AG08395 (cell line): ENCODE measurements at regions not wholly inside any gene's neighbourhood (a gene's known extent, or its start where the extent isn't known, plus 50 kb on each side); places are given as distances from the start of the nearest gene placed in this dataset.

ENCODE experiments used
- DNase-seq: peaks from one replicate; pipeline ENCODE4 v3.0.0; 2012; ENCODE audit warnings: mixed read lengths, low spot score

DNA sequence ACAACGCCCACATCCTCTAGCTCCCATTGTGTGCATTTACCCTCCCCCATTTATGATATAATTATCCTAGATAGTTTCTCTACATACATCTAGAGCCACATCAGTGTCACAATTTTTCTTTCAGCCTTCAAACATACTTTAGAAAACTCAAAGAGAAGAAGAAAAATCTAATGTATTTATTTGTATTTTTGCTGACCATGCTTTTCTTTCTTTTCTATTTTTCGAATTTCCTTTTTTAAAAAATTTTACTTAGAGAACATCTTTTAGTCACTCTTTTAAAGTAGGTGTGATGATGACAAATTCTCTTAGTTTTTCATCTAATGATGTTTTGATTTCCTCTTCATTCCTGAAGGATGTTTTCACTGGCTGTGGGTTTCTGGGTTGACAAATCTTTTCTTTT lies 117.0 kb upstream of the CHL1 start:
- DNase-seq, result no peak

DNA sequence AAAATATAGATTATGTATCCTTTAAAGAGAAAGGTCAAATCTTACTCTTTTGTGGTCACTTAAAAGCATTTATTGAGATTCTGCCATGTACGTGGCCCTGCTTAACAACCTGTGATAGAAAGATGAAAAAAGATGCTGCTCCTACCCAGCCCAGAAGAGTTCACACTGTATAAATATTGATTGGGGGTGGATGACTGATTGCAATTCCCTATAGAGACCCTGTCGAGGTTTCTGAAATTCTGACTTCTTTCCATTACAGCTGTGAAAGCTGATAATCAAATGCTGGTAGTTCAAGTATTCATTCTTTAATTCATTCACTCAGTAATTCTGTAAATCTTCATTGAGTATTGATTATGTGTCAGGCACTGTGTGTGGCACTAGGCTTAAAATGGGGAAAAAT lies 114.1 kb upstream of the CHL1 start:
- DNase-seq, result no peak

DNA sequence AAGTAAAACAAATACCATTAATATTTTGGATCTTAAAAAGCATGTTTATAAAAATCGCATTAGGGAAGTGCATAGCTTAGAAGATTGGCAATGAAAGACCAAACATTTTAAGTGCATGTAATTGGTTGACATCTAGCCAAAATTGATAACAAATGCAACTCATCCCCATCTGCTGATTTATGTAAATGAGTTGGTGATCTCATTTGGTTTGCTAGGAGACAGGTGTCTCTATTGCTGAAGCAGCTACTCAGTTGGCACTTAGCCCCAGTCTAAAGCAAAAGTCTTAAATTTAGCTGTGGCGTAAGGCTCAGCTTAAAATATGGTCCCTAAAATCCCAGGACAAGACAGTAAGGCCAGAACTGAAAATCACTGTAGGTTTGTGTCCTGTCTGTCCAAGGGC lies 113.5 kb upstream of the CHL1 start:
- no peak for DNase-seq

DNA sequence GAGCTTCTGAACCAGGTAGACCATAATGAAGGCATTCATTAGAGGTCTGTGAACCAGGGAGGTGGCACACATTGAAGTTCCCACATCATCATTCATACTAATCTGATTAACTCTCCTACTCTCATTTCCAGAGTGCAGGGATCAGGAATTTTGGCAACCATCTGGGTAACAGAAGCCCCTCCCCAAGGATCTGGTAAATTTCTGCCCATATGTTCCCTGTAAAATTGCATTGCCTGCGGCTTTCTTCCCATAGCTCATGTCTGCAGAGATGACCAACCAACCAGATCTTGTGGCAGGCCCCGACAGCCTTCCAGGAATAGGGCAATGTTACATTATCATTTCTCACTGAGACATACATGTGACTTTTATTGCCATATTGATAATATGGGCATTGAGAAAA lies 111.4 kb upstream of the CHL1 start:
- no peak for DNase-seq

DNA sequence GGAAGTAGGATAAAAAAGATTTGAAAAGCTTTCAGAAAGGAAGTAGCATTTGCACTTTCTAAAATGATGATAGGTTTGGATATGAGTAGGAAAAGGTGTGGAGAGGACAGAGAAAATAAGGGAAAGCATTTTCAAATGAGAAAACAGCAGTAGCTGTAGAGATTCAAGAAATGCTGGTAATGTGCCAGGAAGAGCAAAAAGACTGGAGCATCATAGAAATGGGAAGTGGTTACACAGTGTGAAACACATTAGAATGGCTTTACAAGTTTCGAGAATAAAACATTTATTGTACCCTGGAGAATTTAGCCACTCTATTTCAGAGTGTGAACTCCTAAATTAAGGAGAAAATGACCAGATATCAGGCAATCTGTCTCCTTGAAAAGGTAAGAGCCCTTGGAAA lies 108.3 kb upstream of the CHL1 start:
- DNase-seq, result no peak

DNA sequence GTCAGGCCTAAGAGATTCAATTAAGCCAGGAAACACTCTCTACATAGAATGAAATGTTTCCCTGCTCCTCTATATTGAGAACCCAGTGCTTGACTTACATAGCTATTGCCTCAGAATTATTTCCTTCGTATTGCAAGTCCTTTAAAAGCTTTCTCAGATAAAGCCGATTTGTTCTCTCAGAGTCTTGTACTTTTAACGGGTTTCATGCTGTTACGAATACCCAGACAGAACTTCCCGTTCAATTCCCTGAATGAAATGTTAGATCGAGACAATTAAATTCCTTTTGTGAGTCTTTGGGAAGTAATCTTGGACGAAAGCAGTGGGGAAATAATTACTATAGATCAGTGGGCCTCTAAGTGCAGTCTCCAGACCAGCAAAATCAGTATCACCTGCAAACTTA lies 102.8 kb upstream of the CHL1 start:
- DNase-seq, result no peak

DNA sequence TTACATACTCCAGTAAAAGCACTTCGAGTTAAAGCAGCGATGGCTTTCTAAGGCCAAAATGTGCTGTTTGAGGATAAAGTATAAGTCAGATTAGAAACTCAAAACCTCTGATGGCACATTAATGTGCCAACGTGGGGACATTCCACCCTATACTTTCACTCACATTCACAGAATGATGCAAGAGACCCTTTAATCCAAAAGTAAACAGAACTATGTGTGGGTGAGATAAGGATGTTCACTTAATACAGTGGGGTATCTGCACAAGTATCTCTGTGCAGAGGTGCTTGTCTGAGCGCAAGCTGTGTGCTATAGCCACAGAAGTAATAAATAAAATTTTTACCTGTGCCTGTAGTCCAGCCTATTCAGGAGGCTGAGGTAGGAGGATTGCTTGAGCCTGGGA lies 100.3 kb upstream of the CHL1 start:
- DNase-seq, result no peak

DNA sequence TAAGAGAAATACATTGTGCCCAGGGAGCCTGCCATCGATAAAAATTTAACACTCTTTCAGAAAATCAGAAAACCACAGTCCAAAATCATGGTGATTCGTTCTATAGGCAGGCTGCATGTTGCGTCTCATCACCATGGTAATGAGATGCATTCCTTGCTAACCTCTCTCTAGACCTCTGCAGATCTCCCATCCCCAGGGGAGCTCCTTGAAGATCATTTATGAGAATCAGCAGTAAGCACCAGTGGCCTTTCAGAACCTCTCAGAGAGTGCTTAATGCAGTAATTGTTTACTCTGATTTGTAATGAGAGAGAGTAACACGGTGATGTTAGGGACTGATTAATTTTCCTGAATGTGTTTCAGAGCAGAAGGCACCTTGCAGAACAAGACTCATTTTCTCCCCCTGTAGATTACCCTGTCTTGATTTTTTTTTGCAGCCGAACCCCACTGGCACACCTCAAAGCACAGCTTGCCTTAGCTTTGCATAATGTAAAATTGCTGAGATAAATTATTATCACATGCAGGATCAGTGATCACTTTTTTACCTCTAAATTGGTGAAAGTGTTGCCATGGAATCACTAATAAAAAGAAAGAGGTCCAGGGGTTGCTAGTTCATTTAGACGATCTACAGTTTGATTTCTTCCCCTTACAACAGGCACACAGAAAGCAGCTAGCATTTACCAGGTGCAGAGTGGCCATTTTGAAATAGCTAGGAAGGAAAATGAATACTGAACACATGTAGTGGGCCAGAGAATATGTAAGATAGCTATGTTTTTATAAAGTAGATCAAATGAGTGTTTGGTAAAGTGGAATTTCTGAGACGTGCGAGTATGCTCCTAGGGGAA lies 98.9 kb upstream of the CHL1 start:
- no peak for DNase-seq

DNA sequence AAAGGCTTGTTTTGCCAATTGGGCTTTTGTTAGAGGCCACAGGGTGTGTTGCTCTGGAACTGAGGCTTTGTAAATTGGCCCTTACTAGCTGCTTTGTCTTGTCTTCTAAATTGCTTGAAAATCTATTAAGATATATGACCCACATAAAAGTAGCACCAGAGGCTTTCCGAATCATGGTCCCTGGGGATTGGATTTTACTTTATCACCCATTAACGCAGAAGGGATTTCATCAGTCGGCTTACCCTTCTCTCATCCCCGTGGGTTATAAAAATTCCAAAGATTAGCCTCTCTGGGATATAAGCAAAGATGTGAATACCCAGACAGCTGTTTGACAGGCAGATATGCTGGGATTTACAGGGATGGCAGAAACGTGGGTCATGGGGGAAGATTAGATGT lies 98.3 kb upstream of the CHL1 start:
- DNase-seq, result no peak

DNA sequence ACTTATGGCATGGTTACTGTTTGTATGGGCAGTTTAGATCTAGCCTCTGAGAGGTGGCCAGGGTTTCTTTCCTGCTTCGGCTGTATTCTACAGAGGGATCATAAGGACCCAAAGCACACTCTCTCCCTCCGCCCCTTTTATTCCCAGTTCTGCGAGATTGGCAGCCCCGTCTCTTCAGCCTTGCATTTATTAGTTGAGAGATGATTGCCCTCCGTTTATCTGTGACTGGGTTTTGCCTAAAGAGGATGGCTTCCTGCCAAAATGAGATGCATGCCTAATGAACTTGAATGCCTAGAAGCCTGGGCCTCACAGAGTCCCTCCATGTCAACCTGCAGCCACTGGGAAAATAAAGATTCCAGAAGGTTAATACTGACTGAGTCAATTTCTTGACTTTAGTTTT lies 97.1 kb upstream of the CHL1 start:
- DNase-seq, result no peak

DNA sequence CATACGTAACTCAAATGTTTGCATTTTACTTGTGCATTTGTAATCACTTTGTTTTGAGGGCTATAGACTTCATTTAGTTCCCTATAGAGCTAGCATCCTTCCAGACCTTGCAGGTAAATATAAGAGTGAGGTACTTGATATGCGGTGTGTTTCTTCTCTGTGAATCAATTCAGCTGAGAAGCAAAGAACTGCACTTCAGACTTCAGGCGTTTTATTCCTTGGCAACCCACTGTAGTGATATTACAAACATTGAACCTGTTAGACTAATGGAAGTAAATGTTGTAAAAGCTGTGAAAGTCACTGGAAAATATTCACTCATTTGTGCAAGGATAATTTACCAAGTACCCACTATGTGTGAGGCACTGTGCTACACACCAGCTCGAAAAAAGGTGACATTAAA lies 94.1 kb upstream of the CHL1 start:
- no peak for DNase-seq

DNA sequence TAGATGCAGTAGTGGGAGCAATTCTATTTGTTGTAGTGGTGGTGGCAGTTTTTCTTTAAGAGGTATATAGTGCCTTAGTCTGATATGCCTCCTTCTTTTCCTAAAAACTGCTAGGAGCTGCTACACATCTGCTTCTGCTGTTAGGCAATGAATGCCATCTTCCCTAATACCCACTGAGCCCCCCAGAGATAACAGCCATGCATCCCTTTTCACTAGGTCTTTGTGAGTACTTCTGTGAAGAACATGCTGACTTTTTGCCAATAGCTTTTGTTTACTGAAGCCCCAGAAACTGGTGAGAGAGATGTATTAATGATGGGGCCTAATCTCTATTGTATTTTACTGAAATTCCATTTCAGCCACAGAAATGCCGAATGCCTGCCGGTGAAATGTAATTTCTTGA lies 92.6 kb upstream of the CHL1 start:
- DNase-seq, result no peak

DNA sequence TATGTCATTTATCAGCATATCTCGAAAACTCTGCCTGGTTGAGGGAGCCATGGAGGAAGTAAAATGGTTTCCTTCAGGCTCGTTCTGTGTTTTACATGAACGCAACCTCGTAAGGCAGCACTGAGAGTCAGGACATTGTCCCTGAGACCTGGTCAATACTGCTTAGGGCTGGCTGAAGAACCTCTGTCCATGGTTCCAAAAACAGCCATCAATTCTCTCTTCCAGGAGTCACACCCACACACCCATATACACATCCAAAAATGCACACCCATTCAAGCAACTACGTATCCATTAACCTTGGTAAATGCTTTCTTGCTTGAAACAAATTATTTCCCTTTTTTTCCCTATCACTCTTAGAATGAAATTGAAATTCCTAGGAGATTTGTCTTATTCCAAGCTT lies 91.0 kb upstream of the CHL1 start:
- DNase-seq, result no peak

DNA sequence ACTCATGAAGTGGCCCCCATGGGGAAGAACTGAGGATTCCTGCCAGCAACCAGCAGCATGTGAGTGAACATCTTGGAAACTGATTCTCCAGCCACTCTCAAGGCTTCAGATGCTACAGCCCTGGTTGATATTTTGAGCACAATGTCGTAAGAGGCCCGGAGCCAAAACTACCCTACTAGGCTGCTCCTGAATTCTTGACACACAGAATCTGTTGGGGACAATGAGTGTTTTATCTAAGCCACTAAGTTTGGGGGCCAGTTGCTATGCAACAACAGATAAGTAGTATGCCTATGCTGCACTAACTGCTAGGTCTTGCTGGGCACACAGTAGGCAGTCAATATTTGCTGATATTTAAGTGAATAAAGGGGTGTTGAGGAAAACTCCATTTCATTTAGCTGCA lies 89.9 kb upstream of the CHL1 start:
- no peak for DNase-seq

DNA sequence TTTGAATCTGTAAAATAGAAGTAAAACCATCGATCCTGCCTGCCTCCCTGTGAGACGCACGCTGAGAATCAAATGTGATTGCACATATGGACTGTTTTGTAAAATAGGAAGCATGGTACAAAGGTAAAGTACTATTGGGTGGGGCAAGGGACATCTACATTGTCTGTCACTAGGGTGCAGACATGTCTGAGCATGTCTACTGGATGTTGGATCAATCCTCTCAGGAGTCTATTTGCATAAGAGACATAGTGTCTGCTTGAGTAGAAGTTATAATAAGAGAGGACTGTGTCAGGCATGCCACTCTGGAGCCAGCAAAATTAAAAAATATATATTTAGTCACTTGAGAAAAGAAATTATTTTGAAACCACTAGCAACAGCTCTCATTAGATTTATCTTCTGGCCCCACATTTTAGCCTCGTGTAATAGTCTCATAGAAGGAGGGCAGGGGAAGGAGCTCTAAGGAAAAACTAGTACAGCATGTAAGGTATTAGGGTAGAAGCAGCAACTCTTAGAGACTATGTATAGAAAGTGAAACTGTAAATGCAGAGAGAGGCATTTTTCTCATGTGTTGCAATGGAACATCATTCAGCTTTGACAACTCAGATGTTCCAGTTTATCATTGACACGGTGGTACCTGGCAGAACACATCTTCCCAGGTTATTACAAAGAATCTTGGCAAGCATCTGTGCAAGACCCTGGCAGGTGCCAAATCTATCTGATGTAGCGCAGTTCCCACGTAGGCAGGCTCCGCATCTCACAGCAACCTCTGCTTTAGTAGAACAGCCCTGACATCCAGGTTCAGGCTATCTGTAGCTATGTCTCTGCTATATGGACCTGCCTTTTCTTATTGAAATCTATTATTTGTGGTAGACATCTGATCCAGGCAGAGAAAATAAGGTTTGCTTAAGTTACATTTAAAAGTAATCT lies 85.2 kb upstream of the CHL1 start:
- DNase-seq, result no peak

DNA sequence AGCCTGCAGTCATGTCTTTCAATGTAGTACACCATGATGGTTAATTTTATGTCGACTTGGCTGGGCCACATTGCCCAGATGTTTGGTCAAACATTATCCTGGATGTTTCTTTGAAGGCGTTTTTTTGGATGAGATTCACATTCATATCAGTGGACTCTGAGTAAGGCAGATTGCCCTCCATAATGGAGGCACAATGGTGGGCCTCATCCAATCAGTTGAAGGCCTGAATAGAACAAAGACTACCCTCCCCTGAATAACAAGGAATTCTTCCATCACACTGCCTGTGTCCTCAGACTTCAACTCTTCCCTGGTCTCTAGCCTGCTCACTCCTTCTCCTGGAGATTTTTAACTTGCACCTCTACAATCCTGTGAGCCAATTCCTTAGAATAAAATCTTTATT lies 83.8 kb upstream of the CHL1 start:
- DNase-seq, result no peak

DNA sequence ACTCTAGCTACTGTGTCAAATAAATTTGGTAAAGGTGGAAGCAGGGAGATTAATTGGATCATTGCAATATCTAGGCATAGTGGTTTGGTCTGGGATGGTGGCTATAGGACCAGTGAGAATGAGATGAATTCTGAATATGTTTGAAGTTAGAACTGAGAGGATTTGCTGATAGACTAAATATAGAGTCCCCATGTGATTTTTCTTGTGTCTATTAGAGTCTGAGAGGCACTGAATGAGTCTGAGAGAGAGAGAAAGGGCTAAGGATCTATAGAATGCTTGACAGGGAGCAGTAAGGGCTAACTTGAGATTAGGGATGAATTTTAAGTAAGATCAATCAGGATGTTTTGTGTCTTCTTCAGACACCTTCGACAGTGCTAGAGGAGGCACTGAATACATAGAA lies 77.9 kb upstream of the CHL1 start:
- no peak for DNase-seq

DNA sequence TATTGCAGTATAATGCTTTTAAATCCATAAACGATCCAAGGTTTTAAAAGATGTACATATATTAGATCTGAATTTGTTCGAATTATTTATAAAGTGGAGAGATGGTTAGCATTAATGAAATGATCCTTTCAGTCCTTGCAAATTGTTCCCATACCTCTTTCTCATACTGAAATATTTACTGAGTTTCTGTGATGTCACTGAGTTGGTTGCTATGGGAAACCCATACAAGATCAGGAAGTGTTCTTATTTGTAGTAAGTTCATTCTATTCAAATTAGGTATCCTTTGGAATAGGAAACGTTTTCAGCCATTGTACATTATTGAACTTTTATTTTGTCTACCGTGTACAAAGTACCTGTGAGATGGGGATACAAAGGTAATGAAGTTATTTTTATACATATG lies 73.2 kb upstream of the CHL1 start:
- no peak for DNase-seq

DNA sequence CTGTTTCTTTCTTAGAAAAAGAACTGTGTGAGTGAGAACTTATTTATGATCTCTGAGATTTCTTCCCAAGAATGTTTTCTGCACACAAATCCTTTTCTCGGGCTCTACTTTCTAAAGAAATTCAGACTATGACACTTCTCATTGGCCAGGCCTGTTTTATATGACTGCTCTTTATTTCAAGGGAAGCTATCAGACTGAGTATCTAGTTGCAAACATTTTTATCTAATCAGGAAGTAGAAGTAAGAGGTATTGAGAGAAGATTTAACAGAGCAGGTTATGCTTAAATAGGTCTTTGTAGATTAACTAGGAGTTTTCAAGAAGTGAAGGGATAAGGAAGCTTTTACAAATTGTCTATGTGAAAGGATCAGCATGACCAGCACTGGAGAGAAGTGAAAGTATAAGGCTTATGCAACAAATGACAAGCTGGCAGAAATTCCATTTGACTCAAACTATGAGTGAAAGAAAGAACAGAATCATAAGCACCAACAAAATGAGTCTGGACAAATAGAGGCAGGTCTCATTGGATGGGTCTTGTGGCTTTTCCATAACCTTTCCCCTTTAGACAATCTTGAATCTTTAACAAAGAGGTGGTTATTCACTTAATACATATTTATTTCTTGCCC lies 71.9 kb upstream of the CHL1 start:
- DNase-seq, result no peak

DNA sequence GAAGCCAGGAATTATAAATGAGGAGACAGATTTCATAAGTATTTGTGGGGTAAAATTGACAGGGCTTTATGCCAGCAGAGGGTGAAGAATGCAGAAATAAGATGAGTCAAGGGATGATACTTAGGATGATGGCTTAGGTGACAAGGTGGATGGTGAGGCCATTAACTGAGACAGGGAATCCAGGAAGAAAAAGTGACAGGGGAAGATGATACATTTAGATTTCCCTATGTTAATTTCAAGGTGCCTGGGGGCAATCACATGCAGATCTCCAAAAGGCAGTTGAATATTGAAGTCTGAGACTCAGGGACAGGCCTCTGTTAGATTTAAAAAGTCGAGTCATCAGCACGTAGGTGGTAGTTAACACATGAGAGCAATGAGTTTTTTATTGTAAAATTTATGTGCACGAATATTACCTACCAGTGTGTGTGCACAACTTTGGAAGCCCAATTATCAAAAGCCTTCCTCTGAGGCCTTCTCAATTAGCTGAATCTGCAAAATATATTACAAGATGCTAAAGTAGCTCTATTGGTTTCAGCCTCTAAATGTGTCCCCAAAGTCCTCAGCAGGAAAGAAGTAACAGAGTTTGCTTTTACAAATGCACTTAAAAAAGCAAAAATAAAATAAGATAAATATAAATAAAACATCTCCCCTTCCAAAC lies 67.9 kb upstream of the CHL1 start:
- DNase-seq, result no peak

DNA sequence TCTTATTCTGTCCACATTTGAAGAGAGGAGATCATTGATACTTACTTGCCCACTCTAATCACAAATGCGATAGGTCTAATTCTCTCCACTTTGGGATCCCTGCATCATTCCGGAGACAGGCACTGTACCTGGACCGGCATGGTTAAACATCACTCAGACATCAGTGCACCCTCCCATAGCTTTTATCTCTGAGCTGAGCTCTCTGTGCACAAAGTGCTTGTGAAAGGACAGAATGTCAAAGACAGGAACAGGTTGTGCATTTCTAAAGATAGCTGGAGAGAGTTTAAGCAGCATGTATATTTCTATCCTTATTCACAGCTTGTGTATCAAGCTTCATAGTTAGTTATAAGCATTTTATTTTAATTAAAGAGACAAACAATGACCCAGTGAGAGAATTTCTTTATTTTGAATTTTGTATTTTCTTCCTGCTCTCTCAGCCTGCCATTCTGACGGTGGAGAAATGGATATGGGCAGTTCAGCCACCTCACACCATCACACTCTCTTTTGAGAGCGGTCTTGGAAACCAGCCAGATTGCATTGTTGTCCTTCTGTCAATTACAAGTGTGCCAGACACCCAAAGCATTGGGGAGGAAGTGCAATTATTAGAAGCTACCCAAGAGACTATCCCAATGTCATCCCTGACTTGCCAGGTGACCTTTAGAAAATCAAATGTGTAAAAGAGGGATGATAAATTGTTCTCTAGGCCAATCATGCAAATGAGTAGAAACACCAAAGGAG lies 65.2 kb upstream of the CHL1 start:
- DNase-seq, result no peak

DNA sequence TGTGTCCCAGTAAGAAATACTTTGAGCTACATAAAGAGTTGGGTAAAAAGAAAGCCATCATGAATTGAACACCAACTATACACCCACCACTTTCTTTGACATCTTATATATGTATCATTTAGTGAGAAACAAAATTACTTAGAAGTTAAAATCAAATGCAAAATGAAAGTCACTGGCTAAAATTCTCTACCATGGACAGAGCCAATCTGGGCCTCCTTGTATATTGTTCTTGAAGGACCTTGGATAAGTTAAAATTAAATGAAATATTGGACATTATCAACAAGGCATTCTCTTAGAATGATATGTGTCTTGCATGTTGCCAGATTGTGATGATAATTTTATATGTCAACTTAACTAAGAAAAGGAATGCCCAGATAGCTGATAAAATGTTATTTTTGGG lies 64.2 kb upstream of the CHL1 start:
- no peak for DNase-seq
